ENCODE measurements at regions not wholly inside any gene's neighbourhood (a gene's known extent, or its start where the extent isn't known, plus 50 kb on each side); places are given as distances from the start of the nearest gene placed in this dataset.
"Not testable (repeated sequence)": the region's sequence is repeated elsewhere in the genome, so short reads cannot be mapped to it uniquely, and the experiment has no call there.

- no peak overlapping the region for H3K27ac ChIP-seq
- DNase-seq (ENCODE audit: low read depth, low spot score) = no peak
These were observed 319.3 kb upstream of the GRID2 start for GRCh38 chr4:91984466-91984865.

DNA sequence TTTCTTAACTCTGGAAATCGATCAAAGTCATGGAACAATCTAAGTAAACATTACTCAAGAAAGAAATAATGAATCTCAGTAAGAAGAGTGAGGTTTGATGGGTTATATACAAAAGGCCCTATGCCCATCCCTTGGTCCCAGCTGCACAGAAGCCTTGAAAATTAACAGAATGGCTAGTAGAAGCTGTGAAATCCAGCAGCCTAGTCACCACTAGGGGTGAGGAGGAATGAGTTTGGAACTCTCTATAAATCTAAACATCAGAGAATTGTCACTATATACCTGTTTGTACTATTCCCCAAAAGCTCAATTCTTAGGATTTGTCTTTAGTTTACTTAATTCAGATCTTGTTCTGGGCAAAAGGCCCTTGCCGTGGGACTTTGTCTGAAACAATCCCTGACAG is 313.9 kb upstream of the GRID2 start:
- no peak for DNase-seq (ENCODE audit: low read depth, low spot score)
- no peak overlapping the region for H3K27ac ChIP-seq

GRCh38 chr4:91990726-91991125 is 313.0 kb upstream of the GRID2 start:
- DNase-seq (ENCODE audit: low read depth, low spot score) = no peak
- no peak overlapping the region for H3K27ac ChIP-seq

GRCh38 chr4:91997045-91997444 is 306.7 kb upstream of the GRID2 start:
- no peak overlapping the region for H3K27ac ChIP-seq
- no peak for DNase-seq (ENCODE audit: low read depth, low spot score)

GRCh38 chr4:92012899-92013867 is 290.6 kb upstream of the GRID2 start:
- no peak overlapping the region for H3K27ac ChIP-seq

DNA sequence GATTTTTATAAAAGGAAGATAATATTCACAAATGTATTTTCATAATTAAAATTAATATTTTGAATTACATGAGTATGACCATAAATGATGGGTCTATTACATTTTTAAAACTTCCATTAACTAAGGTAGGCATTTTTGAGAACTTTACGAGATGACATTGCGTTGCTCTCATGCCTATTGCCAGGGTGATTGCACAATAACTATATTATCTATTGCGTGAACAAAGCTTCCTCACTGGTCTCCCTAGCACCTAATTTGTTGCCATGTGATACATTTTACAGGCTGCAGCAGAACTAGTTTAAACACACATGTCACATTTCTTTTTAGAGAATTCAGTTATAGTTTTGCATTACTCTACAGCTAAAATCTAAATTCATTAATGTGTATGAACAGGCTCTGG is 289.7 kb upstream of the GRID2 start:
- H3K27ac ChIP-seq = no peak overlapping the region
- DNase-seq (ENCODE audit: low read depth, low spot score) = no peak

More at GRCh38 chr4:92012899-92013867, 290.6 kb upstream of the GRID2 start:
- DNase-seq (ENCODE audit: low read depth, low spot score) = no peak

DNA sequence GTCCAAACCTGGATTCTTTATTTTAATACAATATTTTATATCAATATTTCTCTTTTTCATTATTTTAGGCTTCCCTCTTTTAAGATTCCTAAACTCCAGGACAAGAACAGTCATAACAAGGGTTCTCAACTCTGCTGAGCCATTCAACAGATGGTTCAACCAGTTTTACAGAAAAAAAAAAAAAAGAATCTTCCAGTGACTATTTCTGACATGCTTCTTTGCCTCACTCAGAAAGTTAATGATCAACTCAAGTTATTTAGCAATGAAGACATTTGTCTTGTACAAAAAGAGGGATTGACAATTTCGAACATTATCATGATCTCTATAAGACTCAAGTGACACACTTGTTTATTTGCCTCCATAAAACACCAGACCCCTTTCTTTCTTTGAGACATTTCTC is 282.6 kb upstream of the GRID2 start:
- no peak overlapping the region for H3K27ac ChIP-seq
- DNase-seq (ENCODE audit: low read depth, low spot score) = no peak

DNA sequence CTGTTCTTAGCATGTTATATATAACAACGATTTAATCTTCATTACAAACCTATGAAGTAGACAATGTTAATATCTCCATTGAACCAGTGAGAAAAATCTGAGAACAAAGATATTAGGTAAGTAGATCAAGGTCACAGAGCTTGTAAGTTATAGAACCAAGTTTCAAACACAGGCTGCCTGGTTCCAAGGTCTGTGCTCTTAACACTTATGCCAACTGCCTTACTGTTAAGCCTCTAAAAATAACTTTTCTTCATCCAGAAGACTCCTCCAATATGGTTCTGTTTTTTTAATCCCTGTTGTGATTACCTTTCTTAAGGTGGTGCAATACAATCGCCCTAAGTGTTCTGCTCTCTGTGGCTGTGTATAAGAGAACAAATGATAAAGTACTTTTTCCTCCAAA is 282.0 kb upstream of the GRID2 start:
- H3K27ac ChIP-seq = no peak overlapping the region
- DNase-seq (ENCODE audit: low read depth, low spot score) = no peak

- not testable (repeated sequence) for H3K27ac ChIP-seq; DNase-seq (ENCODE audit: low read depth, low spot score)
These were observed 274.9 kb upstream of the GRID2 start for GRCh38 chr4:92028830-92029229.

- no peak overlapping the region for H3K27ac ChIP-seq
- DNase-seq (ENCODE audit: low read depth, low spot score) = no peak
These were observed 271.9 kb upstream of the GRID2 start for GRCh38 chr4:92031825-92032224.

DNA sequence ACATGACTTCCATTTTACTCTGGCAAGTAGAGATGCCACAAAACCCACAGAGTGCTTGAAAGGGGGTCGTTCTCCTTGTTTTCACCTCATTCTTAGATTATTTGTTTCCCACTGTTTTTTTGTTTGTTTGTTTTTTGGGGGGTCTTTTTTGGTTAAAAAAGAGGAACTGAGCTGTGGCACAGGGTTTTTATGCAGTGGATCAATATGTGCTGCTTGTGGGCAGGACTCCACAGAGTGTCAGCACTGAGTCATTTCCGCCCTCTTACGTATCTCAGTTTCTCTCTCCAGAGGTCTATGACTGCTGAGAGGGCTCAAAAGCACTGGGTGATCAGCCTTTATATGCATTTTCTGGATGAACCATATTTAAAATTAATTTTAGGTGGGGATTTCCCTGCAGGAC is 268.1 kb upstream of the GRID2 start:
- H3K27ac ChIP-seq = no peak overlapping the region

DNA sequence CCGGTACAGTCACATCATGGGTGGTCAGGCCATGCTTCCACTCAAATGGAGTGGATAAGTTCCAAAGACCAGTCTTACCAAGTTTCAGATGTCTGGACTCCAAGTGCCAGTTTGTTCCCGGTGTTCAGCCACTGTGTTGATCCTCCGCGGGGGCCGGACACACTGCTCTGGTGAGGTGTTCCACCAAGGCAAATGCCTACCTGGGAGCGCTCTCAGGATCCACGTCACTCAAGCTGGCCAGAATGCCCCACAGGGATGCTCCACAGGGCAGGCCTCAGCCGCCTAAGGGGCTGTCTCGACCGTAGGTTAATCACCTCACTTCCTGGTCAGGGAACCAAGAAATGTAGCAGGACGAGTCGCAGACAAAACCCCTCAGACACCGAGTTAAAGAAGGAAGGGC is 258.0 kb upstream of the GRID2 start:
- H3K27ac ChIP-seq = no peak overlapping the region
- DNase-seq (ENCODE audit: low read depth, low spot score) = no peak

More for the DNA sequence above, 268.1 kb upstream of the GRID2 start:
- DNase-seq (ENCODE audit: low read depth, low spot score) = no peak

GRCh38 chr4:92047209-92047875 is 256.4 kb upstream of the GRID2 start:
- DNase-seq (ENCODE audit: low read depth, low spot score) = no peak

DNA sequence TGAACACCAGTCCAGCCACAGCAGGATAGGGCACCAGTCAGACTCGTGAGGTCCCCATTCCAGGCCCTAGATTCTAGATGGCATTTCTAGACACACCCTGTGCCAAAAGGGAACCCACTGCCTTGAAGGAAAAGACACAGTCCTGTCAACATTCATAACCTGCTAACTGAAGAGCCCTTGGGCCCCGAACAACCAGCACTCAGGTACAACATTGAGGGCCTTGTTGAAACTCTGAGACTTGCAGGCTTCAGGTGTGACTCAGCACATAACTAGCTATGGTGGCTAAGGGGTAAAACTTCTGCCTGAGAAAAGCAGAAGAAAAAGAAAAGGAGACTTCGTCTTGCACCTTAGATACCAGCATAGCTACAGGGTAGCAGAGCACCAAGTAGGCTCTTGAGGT is 252.9 kb upstream of the GRID2 start:
- DNase-seq (ENCODE audit: low read depth, low spot score) = no peak
- no peak overlapping the region for H3K27ac ChIP-seq

More at GRCh38 chr4:92047209-92047875, 256.4 kb upstream of the GRID2 start:
- H3K27ac ChIP-seq = no peak overlapping the region

DNA sequence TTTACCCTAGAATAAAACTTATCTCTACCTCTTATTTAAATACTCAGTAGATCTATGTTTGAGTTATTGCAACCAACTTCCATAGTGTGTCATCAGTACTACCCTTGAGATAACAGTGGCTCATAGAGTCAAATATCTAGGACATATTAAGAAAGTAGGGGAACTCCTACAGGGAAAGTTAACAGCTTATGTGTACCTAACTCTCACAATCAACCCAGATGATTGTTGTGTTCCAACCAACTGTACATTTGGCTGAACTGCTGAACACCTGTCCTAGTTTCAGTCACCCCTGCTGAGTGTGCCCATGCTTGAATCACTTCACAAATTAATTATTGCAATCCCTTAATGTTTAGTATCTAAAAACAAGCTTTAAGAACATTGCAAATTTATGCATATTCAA is 244.2 kb upstream of the GRID2 start:
- H3K27ac ChIP-seq = no peak overlapping the region
- no peak for DNase-seq (ENCODE audit: low read depth, low spot score)

GRCh38 chr4:92060333-92060732 is 243.4 kb upstream of the GRID2 start:
- no peak for DNase-seq (ENCODE audit: low read depth, low spot score)

GRCh38 chr4:92064574-92064973 is 239.2 kb upstream of the GRID2 start:
- no peak for DNase-seq (ENCODE audit: low read depth, low spot score)
- H3K27ac ChIP-seq = no peak overlapping the region

More at GRCh38 chr4:92060333-92060732, 243.4 kb upstream of the GRID2 start:
- H3K27ac ChIP-seq = no peak overlapping the region

GRCh38 chr4:92066485-92066884 is 237.3 kb upstream of the GRID2 start:
- DNase-seq (ENCODE audit: low read depth, low spot score) = no peak
- H3K27ac ChIP-seq = no peak overlapping the region

GRCh38 chr4:92071587-92071986 is 232.2 kb upstream of the GRID2 start:
- no peak overlapping the region for H3K27ac ChIP-seq
- DNase-seq (ENCODE audit: low read depth, low spot score) = no peak

- DNase-seq (ENCODE audit: low read depth, low spot score) = no peak
- H3K27ac ChIP-seq = no peak overlapping the region
These were observed 228.9 kb upstream of the GRID2 start for GRCh38 chr4:92074839-92075238.

DNA sequence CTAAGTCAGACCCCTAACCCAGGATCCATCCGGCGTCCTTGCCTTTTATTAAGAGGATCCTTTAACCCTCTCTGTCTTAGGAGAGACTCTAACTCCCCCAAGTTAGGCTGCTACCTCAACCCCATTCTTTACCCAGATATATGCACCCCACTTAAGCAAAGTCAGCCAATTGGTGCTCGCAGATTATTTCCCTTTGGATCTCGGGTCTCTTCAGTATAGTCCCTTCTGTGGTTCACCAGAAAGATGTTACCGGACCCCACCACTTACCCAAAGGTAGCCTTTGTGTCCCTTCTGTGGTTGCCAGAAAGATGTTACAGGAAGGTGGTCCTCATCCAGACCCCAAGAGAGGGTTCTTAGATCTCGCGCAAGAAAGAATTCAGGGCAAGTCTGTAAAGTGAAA is 212.9 kb upstream of the GRID2 start:
- DNase-seq (ENCODE audit: low read depth, low spot score) = no peak
- H3K27ac ChIP-seq = no peak overlapping the region
